GM18505 (cell line): ENCODE measurements at regions not wholly inside any gene's neighbourhood (a gene's known extent, or its start where the extent isn't known, plus 50 kb on each side); places are given as distances from the start of the nearest gene placed in this dataset.

ENCODE experiments used
- ATAC-seq: cut with Tn5 transposase; IDR thresholded peaks from one replicate; pipeline ENCODE4 v1.9.1; 2021; ENCODE audit not compliant: unreplicated experiment
- POLR2A ChIP-seq: IDR thresholded peaks from 4 replicates; pipeline ENCODE4 v1.6.1; 2011; ENCODE audit warnings: borderline replicate concordance; ENCODE audit not compliant: insufficient read depth, insufficient read length; ENCODE audit errors: extremely low read depth

DNA sequence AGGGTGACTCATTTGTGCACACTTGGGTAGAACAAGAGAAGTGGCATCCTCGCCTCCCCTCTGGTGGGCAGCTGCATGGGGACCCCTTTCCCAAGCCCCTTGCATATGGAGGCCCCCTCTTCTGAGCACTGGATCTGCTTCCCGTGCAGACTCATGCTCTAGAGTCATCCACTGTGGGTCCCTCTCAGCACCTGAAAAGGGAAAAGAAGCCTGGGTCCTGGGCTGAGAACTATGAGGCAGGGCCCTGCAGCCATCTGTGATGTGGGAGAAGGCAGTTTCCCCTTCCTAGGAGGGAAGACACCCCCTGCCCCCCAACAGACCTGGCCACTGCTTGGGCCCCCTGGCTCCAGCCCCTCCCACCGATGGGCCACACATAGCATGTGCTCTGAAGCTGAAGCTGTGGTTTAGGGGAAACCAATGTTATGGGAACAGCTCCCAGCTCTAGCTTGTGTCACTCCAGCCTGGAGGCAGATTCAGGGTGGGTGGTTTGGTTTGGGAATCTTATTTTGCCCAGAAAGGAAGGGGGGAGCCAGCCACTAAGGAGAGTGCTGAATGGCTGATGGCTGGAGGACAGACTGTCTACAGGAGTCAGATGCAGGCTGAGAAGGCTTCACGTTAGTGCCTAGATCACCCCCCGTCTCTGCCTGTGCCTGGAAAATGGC lies 172.8 kb downstream of the GLI2 start:
- ATAC-seq, result no peak
- no peak for TF ChIP-seq POLR2A

DNA sequence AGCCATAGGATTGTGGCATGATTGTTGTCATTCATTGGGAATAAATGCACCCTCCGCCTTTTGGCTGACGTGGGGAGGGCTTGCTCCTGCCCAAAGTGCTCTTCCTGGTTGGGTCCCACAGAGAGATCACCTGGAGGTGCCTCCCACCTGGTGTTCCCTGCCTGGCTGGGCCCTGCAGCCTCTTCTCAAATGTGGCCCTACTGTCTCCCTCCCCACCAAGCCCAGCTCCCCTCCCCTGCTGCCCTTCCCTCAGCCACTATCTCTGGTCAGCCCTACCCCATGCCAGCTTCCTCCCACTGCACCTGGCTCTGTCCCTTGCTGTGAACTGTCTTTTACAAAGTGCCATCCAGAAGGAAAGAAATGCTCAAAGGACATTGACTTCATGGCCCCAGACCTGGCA lies 173.4 kb downstream of the GLI2 start:
- TF ChIP-seq POLR2A, result no peak
- ATAC-seq, result no peak

DNA sequence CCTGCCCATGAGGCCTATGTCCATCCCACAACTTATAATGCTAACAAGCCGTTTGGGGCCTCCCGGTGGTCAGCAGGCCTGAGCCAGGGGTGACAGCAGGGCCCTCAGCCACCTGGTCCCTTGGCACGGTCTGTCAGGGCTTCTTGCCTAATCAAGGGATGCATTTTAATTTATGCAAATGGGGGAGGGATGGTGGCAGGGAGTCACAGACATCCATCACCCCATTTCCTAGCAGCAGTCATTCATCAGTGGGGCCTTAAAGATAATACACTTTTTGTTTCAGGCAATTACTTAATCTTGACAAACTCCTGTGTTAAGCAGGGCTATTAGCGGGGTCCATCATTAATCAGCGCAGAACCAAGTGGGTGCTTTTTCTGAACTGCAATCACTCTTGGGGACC lies 174.5 kb downstream of the GLI2 start:
- no peak for TF ChIP-seq POLR2A
- ATAC-seq, result no peak

DNA sequence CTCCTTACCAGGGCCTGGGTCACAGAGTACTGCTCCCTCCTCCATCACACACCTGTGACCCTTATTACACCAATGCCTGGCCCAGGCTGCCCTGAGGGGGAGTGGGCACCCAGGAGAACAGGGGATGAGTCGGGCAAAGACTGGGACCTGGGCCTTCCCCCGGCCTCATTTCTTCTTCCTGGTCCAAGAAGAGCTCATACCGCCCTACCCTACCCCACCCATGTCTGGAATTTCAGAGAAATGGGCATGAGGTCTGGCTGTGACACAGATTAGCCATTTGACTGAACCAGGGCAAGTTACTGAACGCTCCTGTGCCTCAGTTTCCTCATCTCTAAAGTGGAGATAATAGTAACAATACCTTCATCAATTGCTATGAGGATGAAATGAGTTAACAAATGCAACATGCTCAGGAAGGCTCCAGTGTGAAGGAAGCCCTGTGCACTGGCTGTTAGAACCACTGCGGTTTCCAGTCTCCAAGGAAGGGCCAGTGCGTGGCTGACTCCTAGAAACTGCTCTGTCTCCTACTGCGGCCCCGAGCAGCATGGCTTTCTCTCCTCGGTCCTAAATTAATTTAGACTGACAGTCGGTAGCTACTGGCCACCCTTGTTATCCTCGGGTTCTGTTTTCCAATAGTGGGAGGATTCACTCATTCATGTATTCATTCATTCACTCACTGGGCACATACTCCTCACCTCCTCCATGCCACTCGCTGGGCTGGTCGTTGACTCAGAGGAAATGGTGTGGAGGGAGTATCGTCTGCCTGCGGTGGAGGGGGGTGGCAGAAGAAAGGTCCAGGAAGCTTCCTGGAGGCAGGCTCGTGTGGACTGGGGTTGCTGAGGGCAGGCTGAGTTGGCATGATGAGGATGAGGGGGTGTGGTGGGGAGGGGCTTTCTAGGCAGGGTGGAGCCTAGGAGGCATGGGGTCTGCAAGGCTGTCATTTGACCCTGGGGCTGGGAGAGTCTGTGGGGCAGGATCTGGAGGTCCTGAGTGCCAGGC lies 175.6 kb downstream of the GLI2 start:
- TF ChIP-seq POLR2A, result no peak
- no peak for ATAC-seq

DNA sequence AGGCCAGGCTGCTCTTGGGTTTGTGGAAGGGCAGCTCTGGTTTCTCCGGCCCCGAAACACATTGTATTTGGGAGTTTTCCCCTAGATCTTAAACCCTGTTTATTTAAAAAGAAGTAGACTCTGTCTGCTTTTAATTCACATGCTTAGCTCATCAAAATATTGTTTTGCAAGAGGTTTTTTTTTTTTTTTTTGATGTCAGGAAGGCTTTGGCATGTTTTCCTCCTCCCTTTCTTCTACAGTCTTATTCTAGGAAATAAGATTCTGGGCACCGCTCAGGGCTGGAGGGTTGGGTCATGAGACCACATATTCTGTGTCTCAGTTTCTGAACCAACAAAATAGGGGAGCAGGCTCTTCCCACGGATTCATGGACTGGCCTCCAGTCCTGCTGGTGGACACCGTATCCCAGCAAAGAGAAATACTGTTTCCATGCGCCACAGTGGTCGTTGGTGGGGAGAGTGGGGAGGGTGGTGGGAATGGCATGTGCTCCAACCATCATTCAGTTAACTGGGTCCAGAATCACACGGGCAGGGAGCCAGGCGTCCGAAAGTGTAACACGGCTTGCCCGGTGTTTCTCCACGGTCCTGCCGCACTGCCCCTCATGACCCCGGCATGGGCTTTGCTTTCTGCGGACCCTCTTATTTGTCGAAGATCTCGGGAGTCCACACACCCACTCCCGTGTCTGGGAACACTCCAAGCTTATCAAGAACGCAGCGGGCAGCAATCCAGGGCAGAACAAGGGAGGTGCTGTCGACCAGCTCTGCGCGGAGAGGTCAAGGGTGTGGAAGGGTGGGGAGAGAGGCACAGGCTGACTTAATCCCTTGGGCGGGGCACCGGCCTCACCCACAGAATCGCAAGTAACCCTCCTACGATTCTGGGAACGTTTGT lies 176.7 kb downstream of the GLI2 start:
- ATAC-seq, result no peak
- TF ChIP-seq POLR2A, result no peak

DNA sequence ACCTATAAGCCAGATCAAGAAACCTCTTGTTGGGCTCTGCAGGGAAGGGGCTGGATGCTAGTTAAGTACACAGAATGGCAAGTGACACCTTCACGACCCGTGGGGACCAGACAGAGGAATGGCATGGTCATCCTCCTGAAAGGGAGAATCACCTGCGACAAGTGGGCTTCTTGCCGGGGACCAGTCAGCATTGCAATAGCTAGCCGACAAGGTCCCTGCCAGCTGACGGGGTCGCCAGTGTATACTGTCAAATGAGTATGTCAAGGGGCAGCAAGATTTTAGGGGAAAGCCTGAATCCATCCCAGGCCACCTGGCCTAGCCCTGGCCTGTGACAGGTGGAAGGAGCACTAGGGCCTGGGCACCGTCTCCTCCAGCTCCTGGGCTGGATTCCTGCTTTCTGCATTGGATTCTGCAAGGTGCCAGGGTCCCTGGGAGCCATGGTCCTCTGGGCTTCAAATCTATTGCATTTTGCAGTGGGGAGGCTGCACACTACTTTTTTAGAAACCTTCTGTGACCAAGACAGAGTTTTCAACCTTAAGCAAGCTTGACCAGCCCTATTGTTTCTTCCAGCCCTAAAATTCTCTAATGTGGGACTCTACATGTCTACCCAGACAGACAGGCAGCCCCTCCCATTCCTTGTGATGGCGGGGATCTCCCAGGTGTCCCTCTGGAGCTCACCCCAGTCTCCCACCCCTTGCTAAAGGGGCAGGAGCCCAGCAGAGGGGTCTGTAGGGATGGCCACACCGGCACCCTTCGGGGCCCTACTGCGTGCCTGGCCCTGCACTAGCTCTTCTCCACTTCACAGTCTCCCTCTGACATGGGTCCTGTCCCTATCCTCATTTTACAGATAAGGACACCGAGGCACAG lies 178.5 kb downstream of the GLI2 start:
- no peak for ATAC-seq
- TF ChIP-seq POLR2A, result no peak

DNA sequence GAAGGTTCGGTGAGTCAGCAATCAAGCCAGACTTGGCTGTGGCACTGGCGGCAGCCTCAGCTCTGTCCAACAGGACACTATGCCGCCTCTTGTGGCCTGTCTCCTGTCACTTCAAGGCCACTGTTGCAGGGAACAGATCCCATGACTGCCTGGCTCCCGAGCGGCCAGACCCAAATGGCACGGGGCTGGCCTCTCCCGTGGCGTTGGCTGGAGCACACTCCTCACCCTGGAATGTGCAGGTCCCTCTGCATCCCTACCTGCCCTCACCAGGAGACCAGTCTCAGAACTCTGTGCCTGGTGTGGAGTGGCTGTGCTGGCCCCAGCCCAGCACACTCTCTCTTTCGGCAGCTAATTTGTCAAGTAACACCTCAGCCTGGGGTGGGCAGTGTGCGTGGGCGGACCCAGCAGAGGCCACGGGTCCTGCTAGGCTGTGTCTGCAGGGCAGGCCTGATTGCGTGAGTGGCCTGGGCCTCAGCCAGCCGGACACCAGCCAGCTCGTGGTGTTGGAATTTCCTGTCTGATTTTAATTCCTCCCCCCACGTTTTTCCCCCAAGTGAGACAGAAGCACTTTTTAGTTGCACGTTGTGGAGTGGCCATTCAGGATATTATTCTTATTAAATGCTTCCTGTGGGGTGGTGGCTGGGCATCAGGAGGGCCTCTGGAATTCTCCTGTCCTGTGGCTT lies 179.3 kb downstream of the GLI2 start:
- no peak for ATAC-seq
- no peak for TF ChIP-seq POLR2A

DNA sequence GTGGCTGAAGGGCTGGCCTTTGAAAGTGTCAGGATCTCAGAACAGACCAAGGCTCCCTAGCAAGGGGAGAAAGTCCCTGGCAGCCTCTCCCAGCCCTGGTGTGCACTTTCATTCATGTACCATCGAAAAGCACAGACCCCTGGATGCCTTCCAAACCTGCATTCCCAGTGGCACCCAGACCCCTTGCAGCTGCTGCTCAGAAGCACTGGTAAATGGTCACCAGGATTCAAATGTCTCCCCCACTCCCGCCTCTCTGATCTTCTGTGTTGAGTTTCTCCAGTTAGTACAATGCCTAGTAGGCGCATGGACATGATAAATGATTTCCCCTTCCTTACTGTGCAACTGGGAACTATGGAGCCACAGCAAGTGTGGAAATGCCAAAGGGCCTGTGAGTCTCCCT lies 180.0 kb downstream of the GLI2 start:
- ATAC-seq, result no peak

DNA sequence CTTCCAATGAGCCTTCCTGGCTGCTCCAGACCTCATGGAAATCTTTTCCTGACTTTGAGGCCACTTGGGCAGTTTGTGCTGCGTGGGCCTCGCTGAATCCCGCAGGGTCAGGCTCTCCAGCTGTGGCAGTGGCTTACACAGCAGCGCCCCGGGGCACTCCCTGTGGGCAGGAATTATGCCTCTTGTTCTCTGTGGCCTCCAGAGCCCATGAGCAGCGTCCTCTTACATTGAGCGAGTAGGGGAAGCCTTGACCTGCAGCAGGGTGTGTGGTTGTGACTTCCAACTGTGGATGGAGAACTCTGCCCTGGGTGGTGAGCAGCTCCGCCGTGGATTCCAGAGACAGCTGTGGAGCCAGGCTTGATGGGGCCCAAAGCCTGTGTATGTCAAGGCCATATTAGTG lies 180.8 kb downstream of the GLI2 start:
- no peak for ATAC-seq
- TF ChIP-seq POLR2A, result no peak

More for the DNA sequence above, 180.0 kb downstream of the GLI2 start:
- no peak for TF ChIP-seq POLR2A

DNA sequence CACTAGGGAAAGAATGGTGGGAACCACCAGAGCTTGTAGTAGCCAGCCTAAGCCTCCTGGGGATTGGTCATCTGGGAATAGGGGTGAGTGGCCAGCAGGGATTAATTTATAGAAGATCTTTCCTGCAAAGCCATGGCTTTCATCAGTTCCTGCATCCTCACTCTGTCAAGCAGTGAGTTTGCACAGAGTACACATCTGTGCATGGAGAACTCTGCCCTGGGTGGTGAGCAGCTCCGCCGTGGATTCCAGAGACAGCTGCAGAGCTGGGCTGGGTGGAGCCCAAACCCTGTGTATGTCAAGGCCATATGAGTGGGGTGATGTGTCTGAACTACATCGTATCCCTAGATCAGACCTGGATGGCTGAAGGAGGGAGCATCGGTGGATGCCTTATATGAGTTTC lies 182.2 kb downstream of the GLI2 start:
- TF ChIP-seq POLR2A, result no peak
- ATAC-seq, result no peak

DNA sequence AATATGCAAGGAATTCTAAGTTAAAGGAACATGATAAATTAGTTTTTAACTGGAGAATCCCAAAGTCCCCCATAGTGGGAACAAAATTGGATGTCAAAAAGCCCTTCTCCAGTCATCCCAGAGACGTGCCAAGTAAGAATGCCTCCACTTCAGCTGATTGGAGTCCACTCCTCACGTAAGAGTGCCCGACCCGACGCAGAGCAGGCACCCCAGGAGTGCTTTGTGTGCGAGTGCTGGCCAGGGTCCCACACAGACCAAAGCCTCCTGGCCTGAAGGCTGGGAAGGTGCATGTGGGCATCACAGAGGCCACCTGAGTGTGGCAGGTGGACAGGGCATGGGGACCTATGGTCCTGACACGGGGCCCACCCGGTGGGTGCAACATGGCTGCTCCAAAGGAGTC lies 183.5 kb downstream of the GLI2 start:
- ATAC-seq, result no peak
- TF ChIP-seq POLR2A, result no peak

DNA sequence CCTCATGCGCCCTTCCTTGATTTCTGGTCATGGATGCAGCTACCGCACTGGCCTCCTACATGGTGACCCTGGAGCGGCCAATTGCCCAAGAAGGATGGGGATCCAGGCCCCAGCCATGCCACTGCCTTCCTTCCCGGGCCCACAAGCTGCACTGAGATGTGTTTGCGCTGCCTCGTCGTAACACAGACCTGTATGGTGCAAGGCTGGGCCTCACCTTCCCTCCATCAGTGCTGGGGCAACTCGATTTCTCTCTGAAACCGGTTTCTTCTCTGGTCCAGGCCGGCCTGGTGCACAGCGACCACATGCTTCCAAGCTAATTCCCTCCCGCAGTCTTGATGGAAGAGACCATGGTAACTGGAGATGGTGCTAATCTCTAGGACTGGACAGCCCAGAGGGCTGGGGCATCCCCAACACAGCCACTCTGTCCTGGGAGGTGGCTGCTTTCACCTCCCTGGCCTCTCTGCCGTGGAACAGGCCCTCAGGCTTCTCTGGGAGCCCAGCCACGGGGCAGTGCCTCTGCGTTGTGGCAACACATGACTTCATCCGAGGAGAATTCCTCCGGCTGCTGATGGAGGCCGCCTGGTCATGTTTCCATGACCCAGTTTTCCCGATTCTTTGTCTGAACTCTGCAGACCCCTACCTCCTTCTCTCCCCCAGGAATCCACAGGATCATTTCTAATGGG lies 184.2 kb downstream of the GLI2 start:
- TF ChIP-seq POLR2A, result no peak
- no peak for ATAC-seq
